GM18508 (cell line): ENCODE measurements at regions not wholly inside any gene's neighbourhood (a gene's known extent, or its start where the extent isn't known, plus 50 kb on each side); places are given as distances from the start of the nearest gene placed in this dataset.
A peak's percentile ranks its signal among the peaks of the same experiment; 100 is the strongest.

Experiments used
- ATAC-seq: cut with Tn5 transposase; IDR thresholded peaks from one replicate; pipeline ENCODE4 v1.9.1; 2021; ENCODE audit warnings: moderate number of reproducible peaks; ENCODE audit not compliant: insufficient read depth, unreplicated experiment

DNA sequence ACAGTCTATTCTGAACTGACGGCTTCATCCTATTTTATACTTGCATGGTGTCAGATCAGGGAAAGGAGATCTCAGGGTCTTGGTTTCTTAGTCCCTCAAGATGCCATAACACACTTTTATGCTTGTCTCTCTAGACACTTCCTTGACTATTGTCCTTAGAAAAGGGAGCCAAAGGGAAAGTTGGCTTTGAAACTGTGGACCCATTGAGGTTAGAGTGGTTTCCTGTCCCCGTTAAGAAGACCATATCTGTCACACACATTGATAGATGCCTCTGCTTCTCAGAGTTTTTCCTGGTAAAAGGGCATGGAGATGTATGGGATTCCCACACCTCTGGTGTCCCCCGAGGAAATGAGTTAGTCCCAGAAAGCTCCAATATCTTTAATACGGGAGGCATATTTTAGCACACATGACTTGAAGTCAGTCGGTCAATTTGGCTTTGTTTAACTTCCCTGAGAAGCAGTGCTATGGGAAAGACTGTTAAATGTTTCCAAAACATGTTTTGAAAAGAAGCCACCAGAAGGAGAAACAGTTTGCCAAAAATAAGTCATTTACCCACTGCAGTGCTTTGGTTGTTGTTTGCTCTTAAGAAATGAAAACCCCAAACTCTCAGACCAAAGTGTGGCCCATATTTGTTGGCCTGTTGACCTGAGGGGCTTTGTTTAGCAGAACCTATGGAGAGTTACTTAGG lies 133.4 kb upstream of the CXCR4 start:
- ATAC-seq = no peak

DNA sequence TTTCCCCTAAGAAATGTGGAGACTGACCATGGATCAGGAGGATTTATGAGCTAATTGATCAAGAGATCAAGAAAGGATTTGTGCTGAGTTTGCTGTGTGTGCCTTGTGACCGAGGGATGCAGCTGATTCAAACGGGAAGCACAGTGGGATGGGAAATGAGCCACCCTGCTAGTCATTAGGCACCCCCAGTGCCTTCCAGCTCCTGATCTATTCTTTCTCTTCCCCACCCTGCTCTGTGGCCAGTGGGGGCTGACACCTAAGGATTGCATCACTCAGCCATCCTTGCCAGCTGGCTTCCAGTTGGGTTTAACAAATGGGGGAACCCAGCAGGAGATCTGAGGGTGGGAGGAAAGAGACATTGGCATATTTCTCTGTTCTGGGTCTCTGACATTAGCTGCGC lies 132.2 kb upstream of the CXCR4 start:
- ATAC-seq = no peak

DNA sequence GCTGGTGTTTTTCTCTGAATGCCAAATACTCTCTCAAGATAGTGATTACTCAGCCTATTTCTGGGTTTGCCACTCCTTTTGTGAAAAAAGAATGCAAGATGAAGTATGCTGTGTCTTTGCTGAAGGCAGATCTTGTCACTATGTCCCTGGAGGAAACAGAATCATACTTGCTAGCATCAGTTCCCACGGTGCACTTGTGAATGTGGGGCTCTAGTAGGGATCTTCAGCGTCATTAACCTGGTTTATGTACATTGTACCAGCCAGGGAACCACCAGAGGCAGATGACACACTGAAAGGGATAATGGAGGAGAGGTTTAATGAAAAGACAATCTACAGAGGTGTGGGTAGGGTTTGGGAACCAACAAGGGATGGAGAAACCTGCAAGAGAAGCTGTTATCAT lies 131.0 kb upstream of the CXCR4 start:
- ATAC-seq = no peak

DNA sequence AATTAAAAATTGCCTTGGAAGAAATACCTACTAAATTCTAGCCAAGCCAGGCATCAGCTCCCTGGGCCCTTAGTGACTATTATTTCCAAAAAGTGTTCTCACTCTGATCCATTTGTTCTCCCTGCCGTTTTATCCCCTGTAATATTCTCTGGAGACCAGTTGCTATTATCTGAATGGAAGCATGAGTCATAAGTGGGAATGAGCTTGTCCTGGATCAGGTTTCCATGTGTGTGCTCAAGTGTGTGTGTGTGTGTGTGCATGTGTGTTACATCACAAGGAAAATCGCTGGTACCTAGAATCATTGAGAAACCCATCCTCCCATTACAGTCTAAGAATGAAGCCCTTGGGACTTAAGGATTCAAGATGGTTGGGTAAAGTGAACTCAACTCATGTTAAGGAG lies 130.3 kb upstream of the CXCR4 start:
- ATAC-seq = no peak

DNA sequence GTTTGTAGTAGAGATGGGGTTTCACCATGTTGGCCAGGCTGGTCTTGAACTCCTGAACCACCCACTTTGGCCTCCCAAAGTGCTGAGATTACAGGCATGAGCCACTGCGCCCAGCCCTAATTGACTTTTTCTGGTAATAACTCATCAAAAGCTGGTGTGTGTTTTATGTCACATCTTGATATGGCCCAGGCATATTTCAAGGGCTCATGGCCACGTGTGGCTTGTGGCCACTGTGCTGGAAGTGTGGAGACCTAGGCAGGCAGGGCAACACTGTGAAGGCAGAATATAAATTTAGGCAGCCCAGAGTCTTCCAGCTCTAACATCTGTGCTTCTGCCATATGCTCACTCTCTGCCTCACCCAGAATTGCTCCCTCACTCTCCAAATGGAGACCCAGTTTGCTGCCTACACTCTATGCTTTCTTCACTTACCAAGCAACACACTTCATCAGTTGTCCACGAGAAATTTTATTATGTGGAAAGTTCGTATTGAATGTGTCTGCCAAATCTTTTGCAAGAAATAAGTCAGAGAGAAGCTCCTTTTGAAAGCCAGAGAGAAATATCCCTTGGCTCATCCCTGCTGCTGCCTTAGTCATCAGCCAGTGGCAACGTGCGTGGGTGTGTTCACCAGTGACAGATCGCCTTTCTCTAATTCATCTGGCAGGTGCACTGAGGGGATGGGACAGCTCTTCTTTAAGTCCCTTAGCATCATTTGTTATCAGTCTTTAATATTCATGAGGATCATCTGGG lies 129.4 kb upstream of the CXCR4 start:
- ATAC-seq = no peak

DNA sequence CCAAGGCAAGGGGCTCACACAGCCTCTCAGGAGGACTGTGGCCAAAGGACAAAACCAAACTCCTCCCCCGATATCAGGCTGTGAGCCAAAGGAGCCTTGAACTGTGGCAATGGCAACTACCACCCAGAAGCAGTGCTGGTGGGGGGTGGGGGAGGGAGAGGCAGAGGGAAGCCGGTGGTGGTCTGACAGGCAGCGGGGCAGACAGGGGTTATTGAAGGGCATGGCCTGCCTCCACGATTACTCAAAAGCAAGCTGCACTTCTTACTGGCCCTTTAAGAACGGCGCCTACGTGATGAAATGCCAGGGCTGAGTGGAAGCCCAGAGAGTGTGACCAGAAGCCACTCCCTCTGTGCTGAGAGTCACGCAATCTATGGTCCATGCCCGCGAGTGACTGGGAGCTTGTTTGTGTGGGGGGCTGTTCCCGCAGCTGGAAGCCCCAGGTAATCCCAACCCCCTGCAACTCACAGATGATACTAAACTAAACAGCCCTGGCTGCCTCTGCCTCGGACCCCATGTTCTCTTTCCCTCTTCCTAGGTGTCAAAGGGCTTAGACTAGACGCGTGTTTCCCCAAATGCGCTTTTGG lies 128.2 kb upstream of the CXCR4 start:
- no peak for ATAC-seq

DNA sequence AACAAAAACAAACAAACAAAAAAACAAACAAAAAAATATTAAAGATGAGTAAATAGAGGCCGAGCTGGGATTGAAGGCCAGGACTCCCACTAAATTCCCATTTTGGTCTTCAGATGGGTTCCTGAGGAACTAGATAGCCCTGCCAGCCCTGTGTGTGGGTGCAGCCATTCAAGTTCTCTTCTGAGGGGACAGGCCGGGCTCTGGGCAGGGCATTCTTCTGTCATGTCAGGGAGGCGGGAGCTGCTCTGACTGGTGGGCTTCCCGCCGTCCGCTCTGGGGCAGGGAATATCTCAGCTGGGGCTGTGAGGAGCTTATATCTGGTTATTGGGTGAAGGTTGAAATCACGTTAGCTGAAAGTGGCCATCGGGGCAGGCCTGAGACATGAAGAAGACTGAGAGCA lies 127.3 kb upstream of the CXCR4 start:
- ATAC-seq = no peak

DNA sequence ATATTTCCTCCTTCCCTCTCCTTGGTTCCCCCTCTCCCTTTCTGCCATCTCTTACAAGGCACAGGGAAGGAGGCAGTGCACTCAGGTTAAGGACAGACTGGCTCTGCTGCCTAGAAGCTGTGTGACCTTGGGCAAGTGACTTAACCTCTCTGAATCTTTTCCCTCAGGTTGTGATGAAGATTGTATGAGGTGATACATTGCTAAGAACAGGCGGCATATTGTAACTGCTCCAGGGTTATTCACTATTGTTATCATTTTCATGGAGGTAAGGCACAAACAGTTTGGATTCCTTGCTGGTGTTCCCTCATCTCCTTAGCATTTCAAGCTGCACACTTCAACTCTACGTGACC lies 126.6 kb upstream of the CXCR4 start:
- no peak for ATAC-seq

DNA sequence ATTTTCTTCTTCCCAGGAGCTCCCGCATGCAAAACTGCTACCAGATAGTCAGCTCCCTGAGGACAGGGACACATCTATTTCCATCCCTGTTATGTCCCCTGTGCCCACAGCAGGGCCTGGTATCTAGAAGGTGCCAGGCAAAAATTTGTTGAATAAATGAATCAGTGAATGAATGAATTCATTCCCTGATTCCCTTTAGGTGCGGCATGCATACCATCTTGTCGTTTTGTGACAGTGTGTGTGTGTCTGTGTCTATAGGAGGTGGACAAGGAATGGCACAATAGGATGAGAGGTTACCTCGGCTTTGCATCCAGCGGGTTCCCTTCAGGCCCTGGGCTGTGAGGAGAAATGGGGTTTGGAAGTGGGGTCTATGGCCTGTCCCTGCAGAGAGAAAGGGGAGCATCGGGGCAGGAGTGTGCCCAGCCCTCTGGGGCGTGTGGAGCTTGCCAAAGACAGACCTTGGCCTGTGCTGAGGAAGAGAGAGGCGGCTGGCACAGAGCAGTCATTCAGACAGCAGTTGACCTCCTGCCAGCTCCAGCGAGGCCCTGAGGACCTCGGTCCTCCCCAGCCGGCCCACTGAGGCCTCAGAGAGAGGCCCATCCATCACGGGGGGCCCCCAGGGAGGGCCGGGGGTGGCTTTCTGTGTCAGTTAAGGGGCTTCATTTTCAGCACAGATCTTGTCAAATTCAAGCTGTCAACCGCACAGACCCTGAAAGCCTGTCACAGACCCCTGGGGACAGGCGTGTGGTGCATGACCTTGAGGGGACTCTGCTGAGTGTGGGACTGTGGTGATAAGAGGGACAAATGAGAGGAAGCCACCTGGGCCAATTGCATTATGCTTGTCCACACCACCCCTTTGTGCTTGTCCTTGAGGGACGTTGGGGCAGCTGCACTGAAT lies 125.9 kb upstream of the CXCR4 start:
- no peak for ATAC-seq

DNA sequence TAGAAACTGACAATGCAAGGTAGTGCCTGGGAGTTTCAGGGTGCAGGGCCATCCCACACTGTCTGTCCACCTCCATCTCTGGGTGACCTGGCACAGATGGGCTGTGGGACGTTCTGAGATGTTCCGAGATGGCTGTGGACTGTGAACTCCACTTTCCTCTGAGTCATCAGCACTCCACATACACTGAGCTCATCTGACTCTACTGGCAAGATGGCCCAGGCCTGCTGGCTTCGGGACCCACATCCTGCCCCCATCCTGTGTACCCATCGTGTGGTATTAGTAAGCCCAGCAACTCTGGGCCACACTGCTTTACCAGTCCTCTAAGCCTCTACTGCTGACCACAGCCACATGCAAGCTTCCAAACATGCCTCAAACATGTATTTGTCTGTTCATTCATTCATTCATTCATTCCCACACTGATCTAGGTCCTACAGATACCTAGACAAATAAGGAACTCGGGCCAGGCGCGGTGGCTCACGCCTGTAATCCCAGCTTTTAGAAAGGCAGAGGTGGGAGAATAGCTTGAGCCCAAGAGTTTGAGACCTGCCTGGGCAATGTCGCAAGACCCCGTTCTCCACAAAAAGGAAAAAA lies 124.8 kb upstream of the CXCR4 start:
- ATAC-seq = no peak

DNA sequence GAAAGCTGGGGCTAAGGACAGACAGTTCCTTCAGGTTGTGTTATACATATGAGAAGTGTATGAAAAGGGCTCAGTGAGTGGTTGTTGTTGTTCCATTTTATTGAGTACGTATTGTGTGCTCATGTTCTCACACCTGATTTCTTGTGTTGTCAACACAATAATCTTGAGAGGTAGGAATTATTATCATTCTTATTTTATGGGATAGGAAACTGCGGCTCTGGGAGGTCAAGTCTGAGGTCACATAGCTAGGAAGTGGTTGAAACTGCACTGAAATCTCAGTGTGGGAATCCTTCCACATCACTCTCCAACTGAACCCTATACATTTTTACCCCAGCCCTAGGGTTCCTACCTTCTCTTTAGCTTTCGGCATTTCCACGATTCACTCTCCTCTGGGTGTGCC lies 124.2 kb upstream of the CXCR4 start:
- no peak for ATAC-seq

DNA sequence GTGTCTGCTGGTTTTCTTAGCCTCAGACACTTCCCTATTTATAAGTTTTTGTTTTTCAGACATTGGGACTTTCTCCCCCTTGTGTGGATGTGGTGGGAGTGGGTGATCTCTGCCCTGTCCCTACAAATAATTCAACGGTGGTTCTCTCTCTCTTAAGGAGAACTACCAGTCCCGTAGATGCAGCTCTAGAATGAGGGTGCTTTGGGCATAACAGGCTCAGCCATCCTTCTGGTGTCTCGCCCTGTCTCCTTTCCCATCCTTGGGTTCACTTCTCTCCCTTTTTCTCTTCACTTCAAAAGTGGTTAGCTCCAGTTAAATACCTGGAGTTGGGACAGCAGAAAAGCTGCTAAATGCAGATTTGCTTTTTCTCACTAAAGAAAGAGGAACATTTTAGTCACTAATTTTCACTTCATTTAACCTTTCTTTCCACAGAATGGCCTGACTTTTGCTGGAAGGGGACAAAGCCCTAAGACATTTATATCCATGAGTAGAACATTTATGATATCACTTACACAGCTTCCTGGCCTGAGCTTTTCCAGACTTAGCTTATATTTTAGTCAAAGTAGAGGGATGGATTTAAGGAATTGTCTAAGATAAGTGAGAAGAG lies 121.2 kb upstream of the CXCR4 start:
- no peak for ATAC-seq

DNA sequence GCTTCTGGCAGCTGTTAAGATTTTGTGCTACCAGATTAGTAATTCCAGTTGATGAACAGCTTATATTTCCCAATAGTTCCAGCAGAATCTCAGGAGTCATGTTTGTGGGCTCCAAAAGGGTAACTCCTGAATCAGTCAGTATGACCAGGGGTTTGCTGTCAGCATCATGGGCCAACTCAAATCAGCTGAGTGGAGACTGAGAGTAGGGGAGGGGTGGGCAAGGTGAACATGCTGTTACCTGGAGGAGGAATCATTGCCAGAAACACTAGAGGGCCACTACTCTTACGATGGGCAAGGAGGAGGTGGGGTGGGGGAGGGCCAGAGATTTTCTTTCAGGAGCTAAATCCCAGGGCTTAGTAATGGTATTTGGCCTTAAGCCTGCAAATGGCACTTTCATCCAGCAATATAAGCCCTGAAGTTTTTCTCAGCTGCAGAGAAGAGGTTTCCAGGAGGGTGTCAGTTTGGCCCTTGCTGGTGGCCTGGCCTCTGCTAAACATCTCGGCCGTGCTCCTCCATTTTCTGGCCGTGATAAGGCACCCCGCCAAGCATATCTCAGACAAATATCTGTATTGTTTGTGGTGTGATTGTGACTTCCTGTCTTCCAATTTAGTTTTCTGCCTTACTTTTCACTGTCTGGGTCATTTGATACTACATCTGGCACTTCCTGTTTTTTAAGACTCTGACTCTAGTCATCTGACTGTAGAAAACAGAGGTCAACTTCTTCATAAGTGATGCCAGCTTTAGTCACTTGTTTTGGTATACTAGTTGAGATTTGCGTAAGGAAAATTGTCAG lies 120.5 kb upstream of the CXCR4 start:
- peak; percentile 81 for ATAC-seq

DNA sequence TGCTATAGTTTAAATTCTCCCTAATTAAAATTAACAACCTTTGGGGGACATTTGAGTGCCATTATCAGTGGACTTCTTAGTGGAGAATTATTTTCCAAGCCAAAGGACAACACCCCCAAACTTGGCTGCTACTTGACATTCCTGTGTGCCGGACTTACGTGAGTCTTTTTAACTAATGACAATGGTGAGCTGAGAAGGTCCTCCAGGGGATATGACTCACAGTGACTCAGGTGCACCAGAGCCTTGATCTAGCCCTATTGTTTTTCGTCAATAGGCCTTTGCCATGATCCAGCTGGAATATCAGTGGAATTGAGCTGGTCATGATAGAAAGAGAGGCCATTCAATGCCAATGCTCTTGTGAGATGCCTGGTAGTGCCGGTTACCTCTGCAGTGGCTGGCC lies 118.1 kb upstream of the CXCR4 start:
- ATAC-seq = no peak

DNA sequence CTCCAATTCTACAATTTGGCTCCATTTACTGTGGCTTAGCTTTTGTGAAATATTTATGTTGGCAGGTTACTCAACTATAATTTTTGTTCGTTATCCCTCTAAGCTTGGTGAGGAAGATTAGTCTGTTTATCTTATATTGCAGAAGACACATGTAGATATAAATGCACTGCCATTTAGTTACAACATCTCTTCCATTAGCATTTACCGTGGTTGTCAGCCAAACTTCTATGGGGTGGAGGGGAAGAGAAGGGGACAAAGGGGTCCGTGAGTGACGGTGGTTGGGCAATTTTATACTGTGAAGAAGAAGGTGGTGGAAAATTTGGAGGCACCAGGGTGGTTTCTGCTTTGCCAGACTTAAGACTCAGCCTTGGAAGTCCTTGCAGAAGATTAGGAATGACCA lies 117.6 kb upstream of the CXCR4 start:
- no peak for ATAC-seq

DNA sequence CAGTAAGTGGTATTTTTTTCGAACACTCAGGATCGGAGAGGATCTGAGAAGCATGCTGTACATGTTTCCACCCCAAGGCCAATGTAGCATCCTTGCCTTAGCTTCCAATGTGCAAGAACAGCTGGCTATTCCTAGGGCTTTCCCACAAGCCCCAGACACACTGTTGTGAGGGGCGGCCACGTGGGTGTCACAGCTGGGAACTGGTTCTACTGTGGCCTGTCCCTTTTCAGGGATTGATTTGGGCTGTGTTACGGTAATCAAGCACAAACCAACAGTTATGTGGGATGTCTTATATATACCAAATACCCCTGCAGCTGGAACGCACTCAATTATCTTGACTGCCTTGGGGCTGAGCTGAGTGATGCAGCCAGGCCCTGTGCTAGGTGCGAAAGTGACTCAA lies 116.3 kb upstream of the CXCR4 start:
- no peak for ATAC-seq

DNA sequence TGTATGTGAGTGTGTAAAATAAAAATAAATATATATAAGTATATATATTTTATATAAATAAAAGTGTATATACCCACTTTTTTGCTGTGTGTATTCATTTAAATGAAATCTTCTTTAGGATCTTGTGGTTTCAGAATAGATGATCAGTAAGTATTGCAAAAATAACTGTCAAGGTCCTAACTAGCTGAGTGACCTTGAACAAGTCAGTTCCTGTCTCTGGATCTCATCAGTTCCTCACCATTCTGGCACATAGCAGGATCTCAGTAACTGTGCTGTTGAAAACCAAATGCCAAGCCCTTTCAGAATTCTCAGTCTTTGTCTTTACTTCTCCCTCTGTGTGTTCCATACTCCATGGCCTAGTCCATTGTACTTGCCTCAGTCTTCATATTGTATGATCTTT lies 115.3 kb upstream of the CXCR4 start:
- ATAC-seq = no peak

DNA sequence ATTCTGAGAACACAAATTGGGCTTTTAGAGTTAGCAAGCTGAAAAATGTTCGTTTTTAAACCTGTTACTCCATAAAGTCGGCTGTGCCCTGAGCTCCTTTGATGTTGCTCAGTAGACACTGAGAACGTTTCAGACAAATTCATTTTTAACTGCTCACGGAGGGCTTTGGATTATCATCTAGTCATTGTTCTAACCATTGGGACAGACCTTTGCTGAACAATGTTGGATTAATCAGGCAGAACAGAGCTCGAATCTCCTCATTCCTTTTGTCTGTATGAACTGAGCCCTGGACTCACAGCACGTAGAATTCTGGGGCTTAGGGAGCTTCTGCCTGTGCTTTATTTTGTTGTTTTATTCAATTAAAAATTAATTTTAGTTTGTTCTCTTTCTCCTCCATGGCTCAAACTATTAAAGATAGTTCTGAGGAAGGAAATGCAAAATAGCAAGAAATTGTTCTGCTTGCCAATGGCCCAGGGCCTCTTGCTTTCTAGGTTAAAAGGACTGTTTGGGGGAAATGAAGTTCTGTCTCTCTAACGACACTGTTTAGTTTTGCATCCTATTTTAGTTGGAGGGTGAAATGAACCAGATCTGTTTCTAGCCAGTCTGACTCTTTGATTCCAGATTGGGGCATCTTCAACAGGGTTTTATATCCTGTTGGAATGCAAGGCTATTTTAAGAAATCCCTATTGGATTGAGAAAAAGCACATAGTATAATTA lies 114.7 kb upstream of the CXCR4 start:
- ATAC-seq = no peak

DNA sequence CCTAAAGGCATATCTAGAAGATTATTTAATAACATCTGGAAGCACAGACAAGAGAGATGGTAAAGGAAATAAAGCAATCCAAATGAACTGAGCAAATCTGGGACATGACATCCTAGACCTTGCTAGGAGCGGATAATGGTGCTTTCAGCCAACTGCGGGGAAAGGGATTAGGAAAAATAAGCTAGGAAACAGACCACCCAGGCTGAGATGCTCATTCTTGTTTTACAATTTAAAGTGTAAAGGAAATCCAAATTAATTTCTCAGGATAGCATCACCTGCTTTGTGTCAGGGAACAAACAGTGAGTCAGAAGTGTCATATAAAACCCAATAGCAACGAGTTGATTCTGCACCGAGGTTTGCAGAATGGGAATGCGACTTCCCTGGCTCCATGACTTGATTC lies 112.5 kb upstream of the CXCR4 start:
- ATAC-seq = no peak
